Dendritic cell treated with granulocyte-macrophage colony-stimulating factor and Interleukin-4, amounts not matched to agents 40 ng/mL and 50 ng/mL, for 4 days (primary cell): ENCODE measurements at regions not wholly inside any gene's neighbourhood (a gene's known extent, or its start where the extent isn't known, plus 50 kb on each side); places are given as distances from the start of the nearest gene placed in this dataset.

Experiments used
- H3K27ac Mint-ChIP-seq: one replicate; pipeline ENCODE4 v1.8.0; 2022; ENCODE audit warnings: mild to moderate bottlenecking, mixed read lengths
- H3K27me3 Mint-ChIP-seq: one replicate; pipeline ENCODE4 v1.8.0; 2022; ENCODE audit warnings: mild to moderate bottlenecking, mixed read lengths
- H3K36me3 Mint-ChIP-seq: one replicate; pipeline ENCODE4 v1.8.0; 2022; ENCODE audit warnings: low read depth, mixed read lengths
- H3K4me1 Mint-ChIP-seq: one replicate; pipeline ENCODE4 v1.8.0; 2022; ENCODE audit warnings: low read depth, mixed read lengths
- H3K4me3 Mint-ChIP-seq: one replicate; pipeline ENCODE4 v1.8.0; 2022; ENCODE audit warnings: mild to moderate bottlenecking, moderate library complexity, mixed read lengths
- H3K9me3 Mint-ChIP-seq: one replicate; pipeline ENCODE4 v1.8.0; 2022; ENCODE audit warnings: mixed read lengths
- intact Hi-C: fragments of 100-400 bp; cut with micrococcal nuclease; formaldehyde crosslinking; loops from one replicate; pipeline ENCODE4 v1.15.0; 2022

DNA sequence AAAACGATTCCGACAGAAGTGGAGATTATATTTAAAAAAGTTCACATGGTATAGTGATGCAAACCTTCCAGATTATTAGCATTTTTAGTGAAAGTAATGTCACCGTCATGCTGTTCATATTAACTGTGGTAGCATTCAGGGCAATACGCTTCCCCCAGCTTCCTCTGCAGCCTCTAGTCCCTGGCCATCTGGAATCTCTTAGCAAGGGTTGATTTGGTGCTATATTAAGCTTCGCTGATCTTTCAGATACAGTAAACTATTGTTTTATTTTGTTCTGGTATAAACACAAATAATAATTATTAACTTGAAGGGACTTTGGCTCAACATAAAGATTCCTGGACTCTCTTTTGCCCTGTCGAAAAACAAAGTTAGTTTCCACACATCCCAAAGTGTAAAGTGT lies 1080.5 kb upstream of the TENM3 start:
- Mint-ChIP-seq H3K27ac (no peak overlapping the region), H3K27me3 (no peaks in the 10 kb centered on the region), H3K4me1 (no peaks in the 10 kb centered on the region), H3K9me3 (no peaks in the 10 kb centered on the region), H3K36me3 (no peaks in the 10 kb centered on the region), H3K4me3 (no peak overlapping the region)
- intact Hi-C loops = no loop called here

DNA sequence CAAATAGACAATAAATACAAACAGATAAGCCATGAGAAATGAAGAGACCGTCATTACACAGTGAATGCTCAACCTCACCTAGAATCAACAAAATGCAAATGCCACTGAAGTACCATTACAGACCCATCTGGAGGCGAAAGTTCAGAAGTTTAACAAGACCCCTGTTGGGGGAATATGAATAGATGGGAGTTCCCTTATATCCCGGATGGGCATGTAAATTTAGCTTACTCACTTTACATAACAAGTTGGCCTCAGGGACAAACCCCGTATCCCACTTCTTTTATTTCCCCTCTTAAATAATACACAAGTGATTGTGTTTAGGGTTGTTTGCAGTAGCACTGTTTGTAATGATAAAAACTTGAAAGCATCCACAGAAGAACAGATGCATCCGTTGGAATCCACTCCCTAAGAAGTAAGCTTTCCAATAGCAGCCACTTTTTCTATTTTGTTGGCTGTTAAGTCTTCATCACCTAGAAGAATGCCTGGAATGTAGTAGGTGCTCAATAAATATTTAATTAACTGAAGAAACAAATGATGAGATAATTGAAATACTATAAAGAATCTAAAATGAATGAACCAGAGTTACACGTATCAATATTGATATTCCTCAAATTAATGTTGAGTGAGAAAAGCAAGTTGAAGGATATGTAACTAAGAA lies 1076.3 kb upstream of the TENM3 start:
- H3K27ac Mint-ChIP-seq = no peak overlapping the region
- no peaks in the 10 kb centered on the region for H3K27me3 Mint-ChIP-seq
- no peaks in the 10 kb centered on the region for H3K9me3 Mint-ChIP-seq
- H3K36me3 Mint-ChIP-seq = no peaks in the 10 kb centered on the region
- no peak overlapping the region for H3K4me3 Mint-ChIP-seq
- no peaks in the 10 kb centered on the region for H3K4me1 Mint-ChIP-seq
- intact Hi-C loops = no loop called here

DNA sequence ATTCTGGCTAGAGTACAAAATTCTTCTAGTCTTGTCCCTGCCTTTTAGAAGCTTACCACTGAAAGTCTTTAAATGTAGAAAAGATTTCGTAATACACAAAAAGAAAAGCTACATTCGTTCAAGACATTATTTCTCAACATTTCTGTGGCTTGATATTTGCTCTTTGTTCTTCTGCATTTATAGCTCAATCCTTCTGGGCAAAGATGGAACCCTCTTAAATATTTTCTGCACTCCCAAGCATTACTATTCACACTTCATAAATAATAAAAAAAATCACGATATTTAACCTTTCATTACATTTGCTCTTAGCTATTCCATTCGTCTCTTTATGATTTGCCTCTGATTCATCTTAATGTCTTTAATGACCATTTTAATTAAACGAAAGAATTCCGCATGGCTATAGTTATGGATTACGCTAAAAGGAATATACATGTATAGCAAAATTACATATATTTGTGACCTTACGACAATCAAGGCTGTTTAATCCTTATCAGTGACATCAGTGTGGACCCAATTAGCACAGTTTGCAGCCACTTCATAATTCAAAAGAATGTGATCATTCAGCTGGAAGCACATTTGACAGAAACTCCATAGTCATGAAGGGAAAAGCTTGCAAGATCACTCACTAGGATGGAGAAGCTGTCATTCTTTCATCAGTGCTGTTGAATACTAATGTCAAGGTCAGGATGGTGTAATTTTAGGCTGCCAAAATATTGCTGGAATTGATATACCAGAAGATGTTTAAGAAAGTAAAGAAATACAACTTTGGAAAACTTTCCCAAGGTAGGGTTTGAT lies 1075.0 kb upstream of the TENM3 start:
- H3K27ac Mint-ChIP-seq = no peak overlapping the region
- no peaks in the 10 kb centered on the region for H3K9me3 Mint-ChIP-seq
- H3K36me3 Mint-ChIP-seq = no peaks in the 10 kb centered on the region
- H3K27me3 Mint-ChIP-seq = no peaks in the 10 kb centered on the region
- H3K4me3 Mint-ChIP-seq = no peak overlapping the region
- intact Hi-C loops = no loop called here
- H3K4me1 Mint-ChIP-seq = no peaks in the 10 kb centered on the region

DNA sequence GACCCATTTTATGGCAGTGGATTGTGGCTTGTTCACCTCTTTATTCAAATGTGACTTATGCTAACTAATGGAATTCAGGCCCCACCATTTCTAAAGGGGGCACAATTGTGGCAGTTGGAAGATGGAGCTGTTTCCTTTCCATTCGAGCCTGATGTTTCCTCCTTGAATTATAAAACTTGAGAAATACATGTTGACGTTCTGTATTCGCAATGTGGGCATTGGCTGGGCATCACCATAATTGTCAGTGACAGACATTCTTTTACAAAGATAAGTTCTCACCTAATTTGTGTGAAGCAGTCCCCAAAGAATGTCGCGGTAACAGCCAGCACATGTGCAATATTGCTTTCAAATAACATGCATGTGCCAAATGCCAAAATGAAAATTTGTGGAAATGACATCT lies 1070.2 kb upstream of the TENM3 start:
- Mint-ChIP-seq H3K9me3 (no peaks in the 10 kb centered on the region), H3K4me3 (no peak overlapping the region), H3K36me3 (no peaks in the 10 kb centered on the region), H3K27me3 (no peaks in the 10 kb centered on the region), H3K27ac (no peak overlapping the region), H3K4me1 (no peaks in the 10 kb centered on the region)
- intact Hi-C loops = no loop called here

GRCh38 chr4:181176306-181176705 lies 1066.9 kb upstream of the TENM3 start:
- Mint-ChIP-seq H3K27ac (no peak overlapping the region), H3K4me3 (no peak overlapping the region), H3K4me1 (no peaks in the 10 kb centered on the region), H3K36me3 (no peaks in the 10 kb centered on the region), H3K27me3 (no peaks in the 10 kb centered on the region), H3K9me3 (no peaks in the 10 kb centered on the region)
- intact Hi-C loops = no loop called here

GRCh38 chr4:181181331-181181730 lies 1061.9 kb upstream of the TENM3 start:
- peaks cover 26% of the 10 kb centered on the region for H3K9me3 Mint-ChIP-seq
- H3K36me3 Mint-ChIP-seq = no peaks in the 10 kb centered on the region
- H3K4me3 Mint-ChIP-seq = no peak overlapping the region
- intact Hi-C loops = no loop called here
- no peaks in the 10 kb centered on the region for H3K27me3 Mint-ChIP-seq
- no peaks in the 10 kb centered on the region for H3K4me1 Mint-ChIP-seq
- no peak overlapping the region for H3K27ac Mint-ChIP-seq

- Mint-ChIP-seq H3K4me1 (no peaks in the 10 kb centered on the region), H3K36me3 (no peaks in the 10 kb centered on the region), H3K4me3 (no peak overlapping the region), H3K27ac (no peak overlapping the region), H3K27me3 (no peaks in the 10 kb centered on the region), H3K9me3 (peaks cover 14% of the 10 kb centered on the region)
- intact Hi-C loops = no loop called here
These were observed 1053.5 kb upstream of the TENM3 start for GRCh38 chr4:181189751-181190150.

DNA sequence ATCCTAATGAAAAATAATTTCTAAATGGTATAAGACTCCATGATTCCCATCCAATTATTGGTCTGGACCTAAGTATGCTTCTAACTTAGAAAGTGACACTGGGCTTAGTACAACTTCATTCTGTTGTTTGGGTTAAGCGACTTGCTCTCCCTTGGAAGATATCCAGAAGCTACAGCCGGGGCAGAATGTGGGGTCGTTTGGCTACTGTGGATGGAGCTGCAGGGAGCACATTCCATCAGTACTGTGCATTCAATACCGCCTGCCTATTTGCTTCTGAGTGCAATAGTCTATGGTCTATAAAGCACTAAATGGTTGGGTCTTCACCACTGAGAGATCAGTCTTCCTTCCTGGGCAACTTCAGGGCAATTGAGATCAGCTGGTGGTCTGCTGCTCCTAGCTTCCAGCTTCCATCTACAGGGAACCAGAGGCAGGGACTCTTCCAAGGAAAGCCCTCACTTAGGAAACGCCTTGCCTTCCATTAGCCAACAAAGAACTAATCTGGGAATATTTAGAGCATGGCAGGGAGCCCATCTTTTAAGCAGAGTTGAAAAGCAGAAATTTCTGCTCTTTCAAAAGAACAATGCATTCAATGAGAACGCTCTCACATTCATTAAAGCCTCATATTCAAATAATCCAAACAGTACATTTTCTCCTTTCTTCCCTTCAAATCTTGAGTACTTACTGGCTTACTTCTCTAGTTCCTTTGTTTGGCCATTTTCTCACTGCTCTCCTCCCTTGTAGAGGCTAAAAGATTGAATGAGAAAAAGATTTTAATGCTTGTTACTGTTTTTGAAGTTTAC lies 1049.9 kb upstream of the TENM3 start:
- Mint-ChIP-seq H3K4me3 (no peak overlapping the region), H3K4me1 (no peaks in the 10 kb centered on the region), H3K27me3 (no peaks in the 10 kb centered on the region), H3K9me3 (peaks cover 9% of the 10 kb centered on the region), H3K36me3 (no peaks in the 10 kb centered on the region), H3K27ac (no peak overlapping the region)
- intact Hi-C loops = no loop called here

- Mint-ChIP-seq H3K27ac (no peak overlapping the region), H3K36me3 (no peaks in the 10 kb centered on the region), H3K9me3 (peaks cover 9% of the 10 kb centered on the region), H3K4me3 (no peak overlapping the region), H3K27me3 (no peaks in the 10 kb centered on the region), H3K4me1 (no peaks in the 10 kb centered on the region)
- intact Hi-C loops = no loop called here
These were observed 1049.1 kb upstream of the TENM3 start for GRCh38 chr4:181194096-181194495.

GRCh38 chr4:181200076-181200475 lies 1043.1 kb upstream of the TENM3 start:
- no peaks in the 10 kb centered on the region for H3K9me3 Mint-ChIP-seq
- no peak overlapping the region for H3K4me3 Mint-ChIP-seq
- no peaks in the 10 kb centered on the region for H3K36me3 Mint-ChIP-seq
- intact Hi-C loops = no loop called here
- no peak overlapping the region for H3K27ac Mint-ChIP-seq
- no peaks in the 10 kb centered on the region for H3K4me1 Mint-ChIP-seq
- H3K27me3 Mint-ChIP-seq = no peaks in the 10 kb centered on the region

GRCh38 chr4:181202240-181202639 lies 1041.0 kb upstream of the TENM3 start:
- no peak overlapping the region for H3K4me3 Mint-ChIP-seq
- H3K4me1 Mint-ChIP-seq = no peaks in the 10 kb centered on the region
- H3K9me3 Mint-ChIP-seq = no peaks in the 10 kb centered on the region
- no peaks in the 10 kb centered on the region for H3K36me3 Mint-ChIP-seq
- H3K27me3 Mint-ChIP-seq = no peaks in the 10 kb centered on the region
- intact Hi-C loops = no loop called here
- no peak overlapping the region for H3K27ac Mint-ChIP-seq

DNA sequence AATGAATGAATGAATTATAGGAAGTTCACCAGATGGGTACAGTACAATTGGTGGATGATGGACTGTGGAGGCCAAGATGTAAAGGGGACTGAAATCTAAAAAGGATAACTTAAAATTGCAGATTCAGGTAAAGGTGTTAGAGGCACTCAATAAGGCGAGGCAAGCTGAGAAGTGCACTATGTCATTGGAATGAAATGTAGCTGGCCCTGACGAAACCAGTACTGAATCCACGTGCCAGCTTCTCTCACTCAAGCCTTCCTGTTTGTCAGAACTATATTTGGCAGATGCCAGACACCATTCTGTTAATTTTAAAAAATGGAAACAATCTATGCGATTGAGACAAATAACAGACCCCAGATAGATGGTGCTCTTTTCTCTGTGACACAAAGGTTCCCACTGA lies 1039.1 kb upstream of the TENM3 start:
- H3K4me1 Mint-ChIP-seq = no peaks in the 10 kb centered on the region
- no peaks in the 10 kb centered on the region for H3K9me3 Mint-ChIP-seq

GRCh38 chr4:181213551-181213950 lies 1029.7 kb upstream of the TENM3 start:
- Mint-ChIP-seq H3K27ac (no peak overlapping the region), H3K4me3 (no peak overlapping the region)

More for the DNA sequence above, 1039.1 kb upstream of the TENM3 start:
- intact Hi-C loops = no loop called here
- Mint-ChIP-seq H3K4me3 (no peak overlapping the region), H3K27me3 (no peaks in the 10 kb centered on the region), H3K27ac (no peak overlapping the region), H3K36me3 (no peaks in the 10 kb centered on the region)

DNA sequence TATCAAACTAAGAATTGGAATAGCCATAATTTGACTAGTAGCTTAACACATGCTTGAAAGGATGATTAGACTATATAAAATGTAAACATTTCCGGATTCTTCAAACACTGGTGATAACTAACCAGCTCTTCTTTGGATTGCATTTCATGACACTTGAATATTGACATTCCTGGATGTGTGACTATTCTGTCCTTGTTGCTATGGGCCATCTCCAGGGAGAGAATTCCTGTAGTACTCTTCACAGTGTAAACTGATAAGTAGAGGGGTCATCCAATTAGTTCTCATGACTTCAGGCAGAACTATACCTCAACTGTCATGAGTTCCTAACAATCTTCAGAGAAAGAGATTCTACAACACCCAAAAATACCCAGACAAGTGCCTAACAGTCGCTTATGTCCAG lies 1026.7 kb upstream of the TENM3 start:
- Mint-ChIP-seq H3K27me3 (no peaks in the 10 kb centered on the region), H3K36me3 (no peaks in the 10 kb centered on the region), H3K4me3 (no peak overlapping the region), H3K9me3 (peaks cover 9% of the 10 kb centered on the region), H3K4me1 (no peaks in the 10 kb centered on the region), H3K27ac (no peak overlapping the region)
- intact Hi-C loops = no loop called here

More at GRCh38 chr4:181213551-181213950, 1029.7 kb upstream of the TENM3 start:
- Mint-ChIP-seq H3K27me3 (no peaks in the 10 kb centered on the region), H3K36me3 (no peaks in the 10 kb centered on the region), H3K9me3 (peaks cover 9% of the 10 kb centered on the region), H3K4me1 (no peaks in the 10 kb centered on the region)
- intact Hi-C loops = no loop called here
